Skeletal muscle tissue (tissue), 3 donors: ENCODE measurements at regions not wholly inside any gene's neighbourhood (a gene's known extent, or its start where the extent isn't known, plus 50 kb on each side); places are given as distances from the start of the nearest gene placed in this dataset.

Source experiments
- H3K27ac ChIP-seq: one replicate; pipeline ENCODE4 v1.7.0; 2013; ENCODE audit warnings: mild to moderate bottlenecking, low read depth, low read length, inconsistent platforms
- H3K27me3 ChIP-seq, 3 donors: one replicate each; pipeline ENCODE4 v1.7.0; 2013; ENCODE audit warnings: low read length in 3 of 3; ENCODE audit not compliant: control insufficient read depth in 3 of 3, insufficient read depth in 3 of 3
- H3K36me3 ChIP-seq, 3 donors: one replicate each; pipeline ENCODE4 v1.7.0; 2013; ENCODE audit warnings: low read length in 3 of 3; ENCODE audit not compliant: control insufficient read depth in 3 of 3, insufficient read depth in 3 of 3
- H3K4me1 ChIP-seq, 3 donors: one replicate each; pipeline ENCODE4 v1.7.0; 2013; ENCODE audit warnings: low read length in 3 of 3, mild to moderate bottlenecking in 3 of 3; ENCODE audit not compliant: control insufficient read depth in 3 of 3, insufficient read depth in 3 of 3
- H3K4me3 ChIP-seq, 3 donors: one replicate each; pipeline ENCODE4 v1.7.0; 2013; ENCODE audit warnings: low read length in 3 of 3
- H3K9ac ChIP-seq, 3 donors: one replicate each; pipeline ENCODE4 v1.7.0; 2013; ENCODE audit warnings: low read length in 3 of 3, mild to moderate bottlenecking in 3 of 3, moderate library complexity in 2 of 3, low read depth in 1 of 3
- H3K9me3 ChIP-seq, 3 donors: one replicate each; pipeline ENCODE4 v1.7.0; 2013; ENCODE audit warnings: low read length in 3 of 3; ENCODE audit not compliant: control insufficient read depth in 3 of 3
- donor health status: Osteomylitis.

GRCh38 chr9:88287972-88288371 lies 100.3 kb upstream of the SPIN1 start:
- no peak overlapping the region for H3K9ac ChIP-seq
- H3K36me3 ChIP-seq, result no peaks in the 10 kb centered on the region
- peaks cover 0 to 6% (median 3%) of the 10 kb centered on the region in 3 donors for H3K9me3 ChIP-seq
- H3K27ac ChIP-seq, result no peak overlapping the region
- H3K4me3 ChIP-seq, result no peak overlapping the region
- no peaks in the 10 kb centered on the region for H3K27me3 ChIP-seq
- H3K4me1 ChIP-seq, result no peaks in the 10 kb centered on the region

GRCh38 chr9:88280816-88281382 lies 107.3 kb upstream of the SPIN1 start:
- H3K27ac ChIP-seq, result no peak overlapping the region

DNA sequence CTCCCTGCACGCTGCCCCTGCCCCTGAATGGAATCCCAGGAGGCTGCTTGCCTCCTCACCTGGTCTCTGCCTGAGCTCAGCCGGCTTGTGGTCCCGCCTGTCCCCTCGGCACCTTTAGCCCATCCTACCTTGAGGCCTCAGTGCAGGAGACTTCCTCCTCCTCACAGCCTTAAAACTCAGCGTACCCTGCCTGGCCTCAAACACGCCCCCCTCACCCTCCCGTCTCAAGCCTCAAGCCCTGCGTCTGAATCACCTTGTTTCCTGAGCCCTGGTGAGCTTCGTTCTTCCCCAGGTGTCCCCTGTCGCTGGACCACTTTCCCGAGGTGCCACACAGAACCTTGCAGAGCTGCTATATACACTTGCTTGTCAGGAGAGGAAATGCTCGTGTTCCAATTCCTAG lies 110.2 kb upstream of the SPIN1 start:
- Histone ChIP-seq H3K27ac (no peak overlapping the region), H3K9me3 (no peaks in the 10 kb centered on the region), H3K9ac (no peak overlapping the region), H3K4me1 (no peaks in the 10 kb centered on the region), H3K36me3 (no peaks in the 10 kb centered on the region), H3K27me3 (peaks cover 0 to 3% (median 0%) of the 10 kb centered on the region in 3 donors), H3K4me3 (no peak overlapping the region)

More at GRCh38 chr9:88280816-88281382, 107.3 kb upstream of the SPIN1 start:
- peaks cover 0 to 3% (median 0%) of the 10 kb centered on the region in 3 donors for H3K27me3 ChIP-seq
- H3K36me3 ChIP-seq, result no peaks in the 10 kb centered on the region
- peaks cover 0 to 3% (median 3%) of the 10 kb centered on the region in 3 donors for H3K9me3 ChIP-seq
- H3K4me3 ChIP-seq, result no peak overlapping the region
- no peaks in the 10 kb centered on the region for H3K4me1 ChIP-seq
- no peak overlapping the region for H3K9ac ChIP-seq

DNA sequence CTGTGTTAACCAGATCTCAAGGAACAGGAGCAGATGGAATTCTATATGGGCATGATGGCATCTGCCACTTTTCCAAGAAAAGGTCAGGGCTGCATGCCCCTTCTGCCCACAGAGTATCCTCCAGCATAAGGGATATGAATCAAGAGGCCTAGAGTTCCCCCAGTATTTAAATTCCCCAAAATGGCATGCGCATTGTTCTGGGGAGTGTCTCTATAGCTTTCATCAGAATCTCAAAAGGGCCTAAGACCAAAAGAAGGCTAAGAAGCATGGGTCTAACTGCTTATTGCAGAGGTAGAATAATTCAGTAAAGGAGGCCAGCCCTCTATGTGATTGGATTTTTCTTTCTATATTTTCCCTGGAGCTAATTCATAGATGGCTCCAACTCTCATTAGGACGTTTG lies 114.2 kb upstream of the SPIN1 start:
- Histone ChIP-seq H3K9ac (no peak overlapping the region), H3K4me1 (no peaks in the 10 kb centered on the region), H3K4me3 (no peak overlapping the region), H3K9me3 (no peaks in the 10 kb centered on the region), H3K27ac (no peak overlapping the region), H3K27me3 (peaks cover 0 to 3% (median 0%) of the 10 kb centered on the region in 3 donors), H3K36me3 (no peaks in the 10 kb centered on the region)

GRCh38 chr9:88272986-88273385 lies 115.3 kb upstream of the SPIN1 start:
- no peak overlapping the region for H3K9ac ChIP-seq
- no peaks in the 10 kb centered on the region for H3K4me1 ChIP-seq
- H3K36me3 ChIP-seq, result no peaks in the 10 kb centered on the region
- H3K4me3 ChIP-seq, result no peak overlapping the region
- no peaks in the 10 kb centered on the region for H3K9me3 ChIP-seq
- no peak overlapping the region for H3K27ac ChIP-seq
- H3K27me3 ChIP-seq, result no peaks in the 10 kb centered on the region

- no peak overlapping the region for H3K9ac ChIP-seq
- no peaks in the 10 kb centered on the region for H3K27me3 ChIP-seq
These were observed 117.8 kb upstream of the SPIN1 start for GRCh38 chr9:88270413-88270812.

DNA sequence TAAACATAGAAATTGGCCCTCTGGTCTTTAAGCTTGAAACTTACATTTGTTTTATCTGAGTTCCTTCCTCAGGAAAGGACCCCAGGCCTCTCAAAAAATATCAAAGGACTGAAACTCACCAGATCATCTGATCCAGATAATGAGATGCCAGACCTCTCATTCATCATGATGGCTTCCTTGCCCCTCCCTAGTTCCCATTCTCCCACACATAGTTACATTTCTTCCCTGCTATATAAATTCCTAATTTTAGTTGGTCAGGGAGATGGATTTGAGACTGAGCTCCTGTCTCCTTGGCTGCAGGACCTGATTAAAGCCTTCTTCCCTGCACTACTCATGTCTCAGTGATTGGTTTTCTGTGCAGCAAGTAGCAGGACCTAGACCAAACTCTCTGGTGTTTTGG lies 119.4 kb upstream of the SPIN1 start:
- Histone ChIP-seq H3K27me3 (no peaks in the 10 kb centered on the region), H3K36me3 (no peaks in the 10 kb centered on the region), H3K4me1 (no peaks in the 10 kb centered on the region), H3K9me3 (peaks cover 0 to 3% (median 0%) of the 10 kb centered on the region in 3 donors), H3K4me3 (no peak overlapping the region), H3K27ac (no peak overlapping the region), H3K9ac (no peak overlapping the region)

More at GRCh38 chr9:88270413-88270812, 117.8 kb upstream of the SPIN1 start:
- no peaks in the 10 kb centered on the region for H3K9me3 ChIP-seq
- no peaks in the 10 kb centered on the region for H3K36me3 ChIP-seq
- no peak overlapping the region for H3K27ac ChIP-seq
- no peak overlapping the region for H3K4me3 ChIP-seq
- H3K4me1 ChIP-seq, result no peaks in the 10 kb centered on the region

DNA sequence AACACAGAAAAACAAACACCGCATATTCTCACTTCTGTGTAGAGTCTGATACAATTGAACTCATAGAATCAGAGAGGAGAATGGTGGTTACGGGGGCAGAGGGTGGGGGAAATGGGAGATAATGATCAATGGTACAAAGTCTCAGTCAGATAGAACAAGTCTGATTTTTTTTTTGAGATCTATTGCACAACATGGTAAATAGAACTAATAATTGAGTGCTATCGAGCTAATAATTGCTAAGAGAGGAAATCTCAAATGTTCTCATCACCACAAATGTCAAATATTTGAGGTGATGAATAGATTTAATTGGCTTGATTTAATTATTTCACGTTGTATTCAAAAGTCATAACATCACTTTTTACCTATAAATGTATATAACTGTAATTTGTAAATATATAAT lies 121.0 kb upstream of the SPIN1 start:
- Histone ChIP-seq H3K36me3 (no peaks in the 10 kb centered on the region), H3K9ac (no peak overlapping the region), H3K27me3 (no peaks in the 10 kb centered on the region), H3K27ac (no peak overlapping the region), H3K4me3 (no peak overlapping the region), H3K4me1 (no peaks in the 10 kb centered on the region), H3K9me3 (peaks cover 0 to 3% (median 0%) of the 10 kb centered on the region in 3 donors)

GRCh38 chr9:88266416-88266815 lies 121.8 kb upstream of the SPIN1 start:
- H3K9ac ChIP-seq, result no peak overlapping the region
- no peak overlapping the region for H3K27ac ChIP-seq
- no peaks in the 10 kb centered on the region for H3K27me3 ChIP-seq
- no peaks in the 10 kb centered on the region for H3K4me1 ChIP-seq
- H3K9me3 ChIP-seq, result peaks cover 0 to 3% (median 0%) of the 10 kb centered on the region in 3 donors
- no peaks in the 10 kb centered on the region for H3K36me3 ChIP-seq
- H3K4me3 ChIP-seq, result no peak overlapping the region

- H3K36me3 ChIP-seq, result no peaks in the 10 kb centered on the region
- peaks cover 5 to 7% (median 6%) of the 10 kb centered on the region in 3 donors for H3K4me1 ChIP-seq
- H3K9ac ChIP-seq, result no peak overlapping the region
- H3K4me3 ChIP-seq, result no peak overlapping the region
- H3K27me3 ChIP-seq, result no peaks in the 10 kb centered on the region
- no peak overlapping the region for H3K27ac ChIP-seq
- H3K9me3 ChIP-seq, result peaks cover 0 to 3% (median 0%) of the 10 kb centered on the region in 3 donors
These were observed 120.7 kb upstream of the SPATA31C2 start for GRCh38 chr9:88259001-88259400.
